Colon (tissue), 2 donors: ENCODE measurements at regions not wholly inside any gene's neighbourhood (a gene's known extent, or its start where the extent isn't known, plus 50 kb on each side); places are given as distances from the start of the nearest gene placed in this dataset.

Source experiments
- FAIRE-seq: peaks from 2 replicates; lab custom pipeline; 2012; peaks lifted over from hg19 to GRCh38; lab: Jason Lieb, UNC
- donor health status: control.
- donor health status: control.

DNA sequence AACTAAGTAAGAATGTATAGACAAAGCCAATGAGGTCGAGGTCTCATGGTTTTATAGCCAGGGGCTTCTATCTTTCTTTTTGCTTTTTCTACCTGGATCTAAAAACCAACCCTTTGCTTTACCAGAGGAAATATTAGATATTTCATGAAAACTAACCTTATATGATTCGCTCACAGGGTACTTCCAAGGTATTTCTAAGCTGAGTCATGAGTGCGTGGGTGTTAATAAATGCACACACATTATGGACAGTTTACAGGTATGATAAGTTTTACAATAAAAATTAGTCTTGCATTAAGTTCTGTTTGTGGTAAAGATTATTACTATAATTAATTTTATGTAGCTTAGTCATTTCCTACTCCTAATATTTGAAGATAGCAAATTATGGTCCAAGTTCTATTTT is 217.2 kb downstream of the CHRM3 start:
- no peak for FAIRE-seq

DNA sequence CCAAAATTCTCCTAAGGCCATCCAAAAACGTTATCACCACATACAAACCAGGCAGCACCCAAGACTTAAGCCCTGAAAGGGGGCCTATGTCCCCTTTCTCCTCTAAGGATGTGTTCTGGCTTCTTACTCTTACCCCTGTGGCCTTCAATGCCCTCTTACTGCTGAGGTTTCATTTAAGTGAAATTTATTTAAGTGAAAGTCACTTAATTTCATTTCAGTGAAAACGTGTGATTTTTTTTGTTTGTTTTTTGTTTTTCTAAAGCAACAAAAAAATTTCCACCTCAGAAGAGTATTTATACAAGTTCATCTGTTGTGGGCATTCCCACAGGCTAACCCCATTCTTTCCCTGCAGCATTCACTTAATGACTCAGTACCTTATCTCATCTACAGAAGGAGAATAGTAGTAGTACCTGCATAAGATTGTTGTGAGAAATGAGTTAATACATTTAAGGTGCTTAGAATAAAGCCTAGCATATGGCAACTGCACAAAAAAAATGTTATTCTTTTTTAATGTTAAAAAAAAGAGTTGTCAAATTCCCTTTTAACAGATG is 220.6 kb downstream of the CHRM3 start:
- no peak for FAIRE-seq

DNA sequence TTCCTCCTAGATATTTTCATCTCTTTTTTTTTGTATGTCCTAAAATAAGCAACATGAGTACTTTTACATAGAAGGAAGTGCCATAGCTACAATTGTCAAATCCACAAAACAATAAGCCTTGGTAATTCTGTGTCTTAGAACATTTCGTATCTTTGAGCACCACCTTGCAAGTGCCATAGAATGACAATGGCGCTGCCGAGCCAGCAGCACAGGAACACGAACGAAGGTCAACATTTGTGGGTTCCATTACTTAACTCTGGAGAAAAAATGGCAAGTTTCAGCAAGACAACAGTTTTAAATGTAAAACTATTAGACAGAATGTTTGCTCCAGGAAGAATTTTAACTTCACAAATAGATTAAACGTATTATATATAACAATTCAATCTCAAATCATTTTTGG is 222.1 kb downstream of the CHRM3 start:
- no peak for FAIRE-seq

DNA sequence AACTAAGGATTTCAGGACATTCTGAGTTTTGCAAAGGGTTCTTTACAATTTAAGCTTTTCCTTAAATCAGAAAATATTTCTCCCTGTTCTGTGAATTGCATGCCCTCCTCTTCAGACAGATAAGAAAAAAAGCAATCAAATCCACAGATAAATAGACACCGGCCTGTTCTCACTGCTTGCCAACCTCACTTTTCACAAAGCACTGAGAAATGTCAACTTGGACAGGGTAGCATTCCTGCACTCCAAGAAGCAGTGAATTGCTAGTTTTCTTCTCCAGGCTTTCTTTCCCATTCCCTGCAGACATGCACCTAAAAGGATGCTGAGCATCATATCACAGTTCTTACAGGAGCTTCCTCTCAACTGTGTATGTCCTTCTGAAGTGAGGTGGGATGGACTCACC is 226.0 kb downstream of the CHRM3 start:
- FAIRE-seq, result no peak

DNA sequence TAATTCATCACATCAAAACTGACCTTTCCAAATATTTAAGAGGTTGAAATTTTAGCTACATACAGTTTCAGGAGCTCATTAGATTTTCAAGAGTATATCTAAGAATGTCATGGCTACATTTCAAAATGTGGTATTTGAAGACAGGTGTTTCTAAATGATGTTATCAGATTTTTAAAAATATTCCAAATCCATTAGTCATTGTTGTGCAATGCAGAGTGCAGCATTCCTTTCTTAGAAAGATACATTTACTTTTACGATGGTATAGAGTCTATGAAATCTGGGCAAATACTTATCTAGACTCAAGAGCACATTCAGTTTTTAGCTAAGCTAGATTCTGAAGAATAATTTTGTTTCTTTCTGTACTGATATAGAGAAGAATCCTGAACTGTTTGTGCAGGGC is 230.3 kb downstream of the CHRM3 start:
- no peak for FAIRE-seq

DNA sequence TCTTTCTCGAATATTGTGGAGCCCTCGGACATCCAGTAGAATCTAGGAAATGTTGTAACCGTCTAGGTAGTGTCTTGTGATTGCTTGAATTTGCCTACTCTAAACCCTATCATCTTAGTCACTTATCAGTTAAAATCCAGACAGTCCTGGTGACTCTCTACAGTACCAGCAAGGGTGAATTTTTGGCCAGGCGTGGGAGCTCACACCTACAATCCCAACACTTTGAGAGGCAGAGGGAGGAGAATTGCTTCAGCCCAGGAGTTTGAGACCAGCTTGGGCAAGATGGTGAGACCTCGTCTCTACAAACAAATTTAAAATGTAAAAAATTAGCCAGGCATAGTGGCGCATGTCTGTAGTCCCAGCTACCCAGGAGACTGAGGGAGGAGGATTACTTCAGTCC is 230.9 kb downstream of the CHRM3 start:
- no peak for FAIRE-seq

DNA sequence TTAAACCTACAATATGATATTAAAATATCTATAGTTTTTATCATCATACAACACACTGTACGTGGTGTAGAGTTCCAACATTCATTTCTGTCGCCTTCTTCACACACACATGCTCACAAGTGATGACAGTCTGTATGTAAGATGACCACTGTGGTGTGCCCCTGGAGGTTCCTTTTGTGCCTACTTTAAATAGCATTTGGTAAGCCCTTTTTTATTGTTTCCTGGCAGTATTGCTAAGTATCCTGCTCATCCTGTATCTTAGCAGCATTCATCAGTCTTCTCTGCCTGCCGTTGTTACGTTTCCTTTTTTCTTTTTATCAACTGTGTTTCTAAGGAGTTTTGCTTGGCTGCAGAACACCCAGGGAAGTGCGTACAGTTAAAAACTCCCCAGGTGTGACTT is 231.4 kb downstream of the CHRM3 start:
- FAIRE-seq, result no peak

DNA sequence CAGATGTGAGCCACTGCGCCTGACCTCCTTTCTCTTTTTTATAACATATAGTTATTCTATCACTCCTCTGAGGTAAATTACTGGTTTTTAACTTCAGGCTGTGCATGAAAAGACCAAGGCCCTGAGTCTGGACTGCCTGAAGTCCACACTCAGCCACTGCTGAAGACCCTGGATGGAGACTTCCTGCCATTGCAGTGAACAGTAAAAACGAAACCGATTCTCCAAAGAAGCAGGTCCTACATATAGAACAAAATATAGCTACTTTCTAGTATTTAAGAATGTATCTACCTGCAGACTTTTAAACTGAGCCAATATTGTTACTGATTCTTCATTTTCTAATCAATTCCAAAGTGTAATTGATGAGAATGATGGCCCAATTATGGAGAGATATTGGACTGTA is 232.8 kb downstream of the CHRM3 start:
- no peak for FAIRE-seq

DNA sequence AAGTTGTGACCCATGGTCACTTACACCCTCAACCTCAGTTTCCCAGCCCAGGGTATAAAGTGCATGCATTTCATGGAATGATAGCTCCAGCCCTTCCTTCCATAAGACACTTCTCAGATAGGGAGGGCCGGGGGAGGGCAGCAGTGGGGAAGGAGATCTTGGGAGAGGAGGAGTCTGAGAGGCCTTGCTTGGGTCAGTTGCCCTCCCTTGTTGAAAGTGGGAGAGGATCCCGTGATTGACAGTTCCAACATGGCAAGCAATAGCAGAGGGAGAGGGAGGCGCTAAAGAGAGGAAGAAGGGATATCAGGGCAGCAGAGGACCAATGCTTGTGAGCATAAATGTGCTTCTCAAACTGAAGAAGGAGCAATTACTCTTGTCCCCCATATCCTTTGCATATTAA is 244.4 kb downstream of the CHRM3 start:
- no peak for FAIRE-seq

DNA sequence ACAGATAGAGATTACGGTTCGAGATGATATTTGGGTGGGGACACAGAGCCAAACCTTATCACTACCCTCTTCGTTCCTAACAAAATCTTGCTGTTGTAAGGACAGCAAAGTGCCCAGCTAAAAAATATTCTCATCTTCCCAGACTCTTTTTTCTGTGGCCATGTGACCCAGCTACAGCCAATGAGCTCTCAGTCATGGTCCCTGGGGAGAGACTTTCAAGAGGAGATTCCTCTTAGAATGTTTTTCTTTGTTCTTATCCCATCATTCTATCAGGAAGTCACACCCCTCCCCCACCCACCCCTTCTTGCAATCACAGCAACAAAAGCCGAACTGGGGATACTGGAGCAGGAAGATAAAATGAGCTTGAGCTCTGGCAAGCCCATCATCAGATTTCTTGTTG is 247.1 kb downstream of the CHRM3 start:
- no peak for FAIRE-seq

DNA sequence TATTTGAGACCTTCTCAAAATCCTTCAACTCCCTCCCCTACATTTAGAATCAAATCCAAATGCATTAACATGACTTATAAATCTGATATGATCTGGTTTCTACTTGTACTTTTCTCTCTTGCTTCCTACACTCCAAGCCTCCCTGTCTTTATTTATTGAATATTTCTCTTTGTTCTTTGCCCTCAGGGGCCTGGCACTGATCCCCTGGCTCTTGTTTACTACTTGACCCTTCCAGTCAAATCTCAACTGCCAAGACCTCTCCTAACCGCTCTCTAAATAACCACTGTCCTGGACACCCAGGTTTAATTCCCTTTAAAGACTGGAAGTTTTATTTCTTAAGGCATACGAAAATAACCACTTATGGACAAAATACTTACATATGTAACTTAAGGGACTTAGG is 248.9 kb downstream of the CHRM3 start:
- no peak for FAIRE-seq

DNA sequence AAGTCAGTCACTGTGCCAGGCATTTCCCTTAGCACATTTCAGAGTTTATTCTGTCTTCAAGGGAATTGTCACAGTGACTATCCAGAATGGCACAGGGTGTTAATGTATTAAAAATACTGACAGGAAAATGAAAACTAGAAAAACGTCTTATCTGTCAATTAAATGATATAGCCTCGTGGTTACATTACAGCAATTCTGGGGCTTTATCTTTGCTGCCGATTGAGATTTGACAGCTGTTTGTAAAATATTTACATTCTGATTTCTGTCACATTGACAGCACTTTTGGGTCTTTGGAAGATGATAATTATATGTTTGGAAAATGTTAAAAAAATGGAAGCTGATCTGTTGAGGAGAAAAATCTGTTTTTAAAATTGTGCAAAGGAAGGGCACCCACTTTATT is 250.0 kb downstream of the CHRM3 start:
- no peak for FAIRE-seq

DNA sequence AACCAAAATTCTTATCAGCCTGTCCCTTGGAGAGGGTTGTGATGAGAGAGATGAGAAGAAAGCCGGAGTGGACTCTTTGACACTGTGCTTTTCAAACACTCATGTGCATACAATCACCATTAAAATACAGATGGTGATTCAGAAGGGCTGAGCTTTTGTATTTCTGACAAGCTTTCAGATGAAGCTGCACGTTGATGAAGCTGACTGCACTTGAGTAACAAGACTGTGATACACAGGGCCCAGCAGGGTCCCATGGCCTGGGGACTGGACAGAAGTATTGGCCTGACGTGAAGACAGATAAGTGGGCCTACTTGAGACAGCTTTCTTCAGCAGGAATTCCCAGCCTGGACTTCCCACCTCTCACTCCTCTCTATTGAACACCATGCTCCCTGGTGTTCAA is 258.2 kb downstream of the CHRM3 start:
- FAIRE-seq, result no peak

DNA sequence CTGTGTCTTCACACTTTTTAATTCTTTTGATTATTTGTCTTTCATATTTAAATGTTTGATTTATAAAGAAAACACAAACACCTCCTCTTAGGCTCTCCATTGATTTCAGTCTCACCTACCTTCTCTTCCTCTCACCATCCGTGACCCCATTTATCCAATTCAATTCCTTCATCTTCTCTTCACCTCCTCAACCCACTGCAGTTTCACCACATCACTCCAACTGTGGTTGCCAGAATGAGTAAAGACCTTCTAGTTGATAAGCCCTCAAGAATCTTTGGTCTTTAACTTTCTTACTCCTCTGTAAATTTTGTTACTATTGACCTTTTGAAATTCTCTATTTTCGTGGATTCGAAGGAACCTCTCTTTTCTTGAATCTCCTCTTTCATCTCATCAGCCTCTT is 260.7 kb downstream of the CHRM3 start:
- FAIRE-seq, result no peak

DNA sequence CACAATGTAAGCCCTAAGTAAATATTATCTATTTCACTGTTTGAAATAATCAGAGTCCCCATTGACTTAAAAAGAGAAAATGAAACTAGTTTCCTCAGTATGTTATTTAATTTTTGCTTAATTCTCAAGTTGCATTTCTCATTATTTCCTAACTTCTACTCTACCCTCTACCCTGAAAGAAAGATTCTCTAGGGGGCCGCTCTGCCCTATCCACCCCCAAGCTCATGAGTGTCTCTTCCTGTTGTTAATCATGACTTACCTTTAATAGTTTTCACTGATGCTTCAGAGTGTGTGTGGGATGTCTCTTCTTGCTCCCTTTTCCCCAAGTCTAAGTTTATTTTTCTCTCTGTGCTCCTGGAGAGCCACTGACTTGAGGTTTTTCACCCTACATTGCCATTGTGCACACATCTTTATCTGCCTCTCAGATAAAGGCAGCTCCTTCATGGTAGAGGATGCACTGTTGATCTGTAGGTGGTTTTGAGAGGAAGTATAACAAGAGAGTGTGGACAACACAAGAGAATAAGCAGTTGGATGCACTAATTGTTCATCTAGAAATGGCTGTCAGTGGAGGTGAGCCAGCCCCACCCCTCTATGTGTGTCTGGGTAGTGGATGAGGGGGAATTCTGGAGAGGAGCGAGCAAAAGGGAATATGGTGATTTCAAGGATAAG is 261.7 kb downstream of the CHRM3 start:
- no peak for FAIRE-seq

DNA sequence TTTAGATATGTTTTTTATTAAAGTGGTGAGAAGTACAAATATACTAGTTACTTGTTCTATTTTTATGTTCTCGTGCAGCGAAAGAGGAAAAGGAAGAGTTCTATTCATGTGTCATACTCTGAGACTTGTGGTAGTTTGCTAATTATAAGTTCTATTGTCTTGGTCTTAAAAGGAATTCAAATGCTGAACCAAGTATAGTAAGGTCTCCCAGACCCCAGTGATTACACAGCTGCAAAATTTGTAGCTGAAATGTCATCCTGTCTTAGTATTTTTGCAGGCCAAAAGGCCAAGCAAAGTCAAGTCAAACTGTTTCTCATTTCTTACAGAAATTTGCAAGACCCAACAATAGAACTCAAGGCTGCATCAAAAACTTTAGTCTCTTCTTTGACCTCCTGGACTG is 268.7 kb downstream of the CHRM3 start:
- no peak for FAIRE-seq

DNA sequence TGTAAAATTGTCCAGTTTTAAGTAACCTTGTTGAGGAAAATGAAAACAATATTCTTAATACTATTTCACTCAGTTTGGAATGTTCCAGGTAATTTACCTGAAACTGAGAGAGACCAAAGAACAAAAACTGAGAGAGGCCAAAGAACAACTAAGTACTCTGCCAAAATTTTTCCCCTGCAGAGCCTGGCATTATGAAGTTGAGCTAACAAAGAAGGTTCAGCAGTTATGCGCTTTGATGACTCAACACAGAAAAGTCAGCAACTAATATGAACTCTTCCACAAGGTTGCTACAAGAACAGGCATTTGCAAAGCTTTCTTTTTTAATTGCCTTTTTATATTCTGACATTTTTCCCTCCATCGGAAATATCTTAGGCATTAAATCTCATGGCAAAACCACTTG is 270.9 kb downstream of the CHRM3 start:
- FAIRE-seq, result no peak

DNA sequence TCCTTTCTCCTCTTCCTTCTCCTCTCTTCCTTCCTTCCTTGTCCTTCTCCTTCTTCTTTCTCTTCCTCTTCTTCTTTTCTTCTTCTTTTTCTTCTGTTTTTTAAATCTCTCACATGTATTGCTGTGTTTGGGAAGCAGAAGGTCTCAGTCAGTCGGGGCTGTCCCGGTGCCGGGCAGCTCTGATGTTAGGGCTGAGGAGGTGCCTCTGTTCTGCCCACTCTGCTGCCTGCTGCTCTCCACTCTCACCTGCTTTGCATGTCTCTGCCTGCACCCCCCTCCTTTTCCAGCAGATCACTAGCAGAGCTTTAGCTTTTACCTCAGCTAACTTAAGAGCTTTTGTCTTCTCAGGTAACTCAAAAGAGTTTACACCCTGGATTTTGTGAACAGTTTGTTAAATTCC is 276.6 kb downstream of the CHRM3 start:
- FAIRE-seq, result no peak

DNA sequence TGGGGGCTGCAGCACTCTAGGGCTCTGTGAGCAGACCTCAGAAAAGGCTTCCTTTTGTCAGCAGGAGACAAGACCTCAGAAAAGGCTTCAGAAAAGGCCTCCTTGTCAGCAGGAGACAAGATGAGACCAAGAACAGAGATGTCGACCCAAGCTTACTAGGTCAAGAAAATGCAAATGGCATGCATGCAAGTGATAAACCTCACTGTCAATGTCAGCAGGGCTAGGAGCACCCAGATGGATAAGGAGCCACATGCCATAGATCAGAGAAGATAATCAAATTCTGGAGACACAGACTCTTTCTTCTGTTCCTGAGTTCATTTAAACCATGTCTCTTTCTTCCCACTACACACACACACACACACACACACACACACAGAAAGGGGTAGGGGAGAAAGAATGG is 285.9 kb downstream of the CHRM3 start:
- FAIRE-seq, result no peak

DNA sequence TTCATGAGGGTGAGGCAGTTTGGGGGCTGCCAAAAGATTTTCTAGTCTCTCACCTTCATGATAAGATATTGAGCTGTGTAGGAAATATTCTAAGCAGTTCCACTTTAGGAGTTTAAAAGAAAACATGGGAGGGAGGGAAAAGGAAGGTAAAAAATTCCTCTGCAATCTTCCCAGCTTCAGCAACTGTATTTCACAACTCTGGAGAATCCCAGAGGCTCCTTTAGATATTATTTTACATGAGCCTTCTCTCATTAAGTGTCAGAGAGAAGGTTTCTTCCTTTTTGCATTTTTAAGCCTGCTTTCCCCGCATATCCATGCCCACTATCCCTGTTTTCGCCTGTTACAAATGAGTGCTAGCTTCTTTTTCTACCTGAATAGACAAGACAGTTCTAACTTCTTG is 289.4 kb downstream of the CHRM3 start:
- no peak for FAIRE-seq

DNA sequence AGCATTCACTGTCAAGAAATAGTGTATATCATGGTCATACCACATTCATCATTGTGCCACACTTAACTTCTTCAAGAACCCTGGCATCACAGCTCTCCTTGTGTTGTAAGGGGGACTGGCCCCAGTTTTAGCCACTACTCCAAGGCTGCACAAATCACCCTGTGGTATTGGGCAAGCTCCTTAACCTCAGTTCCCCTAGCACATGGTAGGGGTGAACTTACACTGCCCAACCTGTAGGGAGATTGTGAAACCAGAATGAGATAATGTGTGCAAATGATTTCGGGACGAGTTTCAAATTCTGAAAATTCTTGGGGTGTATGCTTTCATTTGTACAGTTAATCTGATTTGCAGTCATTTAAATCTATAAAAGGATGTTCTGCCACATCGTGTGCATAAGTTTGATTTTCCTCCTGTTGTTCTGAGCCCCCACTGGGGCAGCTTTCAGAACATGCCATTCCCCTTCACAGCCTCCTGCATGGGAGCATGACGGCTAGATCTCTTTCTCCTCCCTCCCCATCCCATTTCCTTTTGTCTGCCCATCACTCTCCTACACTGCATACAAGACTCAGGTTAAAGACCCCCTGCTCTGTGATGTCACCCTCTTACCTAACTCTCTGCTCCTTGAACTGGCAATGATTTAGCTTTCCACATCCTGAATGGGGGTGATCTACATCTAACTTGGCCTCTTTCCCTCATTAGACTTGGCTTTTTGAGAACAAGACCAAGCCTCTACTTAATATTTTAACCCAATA is 290.3 kb downstream of the CHRM3 start:
- FAIRE-seq, result no peak

DNA sequence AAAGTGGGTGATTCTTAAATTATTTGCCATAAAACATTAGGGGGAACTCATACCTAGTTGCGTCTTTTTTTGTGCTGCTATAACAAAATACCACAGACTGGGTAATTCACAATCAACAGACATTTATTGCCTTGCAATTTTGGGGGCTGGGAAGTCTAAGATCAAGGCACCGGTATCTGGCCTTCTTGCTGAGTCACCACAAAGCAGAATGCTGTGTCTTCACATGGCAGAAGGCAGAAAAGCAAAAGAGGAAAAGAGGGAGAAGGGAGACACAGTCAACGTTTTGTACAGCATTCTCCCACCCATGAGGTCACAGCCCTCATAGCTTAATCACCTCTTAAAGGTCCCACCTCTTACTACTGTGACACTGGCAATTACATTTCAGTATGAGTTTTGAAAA is 291.0 kb downstream of the CHRM3 start:
- FAIRE-seq, result no peak

DNA sequence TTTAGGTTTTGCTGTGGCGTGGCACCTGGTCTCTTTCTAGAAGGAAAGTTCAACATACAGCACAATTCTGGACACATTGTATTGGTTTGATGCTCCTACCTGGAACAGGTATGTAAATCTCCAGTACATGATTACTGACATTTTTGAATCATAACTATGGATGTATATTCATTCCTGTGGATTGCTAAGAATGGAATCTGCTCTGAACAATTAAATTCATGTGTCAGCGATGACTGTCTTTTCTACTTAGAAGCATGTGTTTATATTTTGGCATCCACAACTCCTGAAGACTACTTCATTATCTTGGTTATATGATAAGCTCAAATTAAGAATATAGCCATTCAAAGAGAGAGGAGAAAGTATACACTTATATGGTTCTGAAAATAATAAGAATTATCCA is 291.8 kb downstream of the CHRM3 start:
- no peak for FAIRE-seq

DNA sequence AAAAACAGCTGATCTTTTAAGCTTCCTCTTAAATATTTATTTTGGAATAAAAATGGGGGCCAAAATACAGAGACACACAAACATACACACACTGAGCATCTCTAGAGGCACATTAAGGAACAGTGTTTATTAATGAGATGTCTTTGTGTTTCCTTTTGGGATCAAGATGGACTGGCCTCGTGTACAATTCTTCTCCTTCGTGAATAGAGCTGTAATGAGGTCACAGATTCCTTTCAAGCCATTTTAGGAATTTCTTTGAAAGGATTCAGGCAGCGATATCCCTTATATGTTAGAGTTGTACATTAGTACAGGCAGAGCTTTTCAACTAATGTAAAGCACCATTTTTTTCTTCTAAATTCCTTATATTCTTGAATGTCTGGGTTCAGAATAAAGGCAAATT is 295.7 kb downstream of the CHRM3 start:
- FAIRE-seq, result no peak
